Coronary artery (tissue), 2 donors: ENCODE measurements at regions not wholly inside any gene's neighbourhood (a gene's known extent, or its start where the extent isn't known, plus 50 kb on each side); places are given as distances from the start of the nearest gene placed in this dataset.
"Not testable (repeated sequence)": the region's sequence is repeated elsewhere in the genome, so short reads cannot be mapped to it uniquely, and the experiment has no call there.

ENCODE experiments used
- DNase-seq: peaks from one replicate; pipeline ENCODE4 v3.0.0-alpha.2; 2017; ENCODE audit warnings: low spot score
- H3K27ac ChIP-seq, 2 donors: fragments of 200-600 bp; sonication (generic); one replicate each; pipeline ENCODE4 v1.5.1; 2016 to 2019
- H3K4me3 ChIP-seq: fragments of 200-600 bp; sonication (generic); 2 replicates; pipeline ENCODE4 v1.5.1; 2016; ENCODE audit warnings: mild to moderate bottlenecking, moderate library complexity
- CTCF ChIP-seq: fragments of 200-600 bp; sonication (generic); IDR thresholded peaks from one replicate; pipeline ENCODE4 v1.5.1; 2019; ENCODE audit warnings: antibody characterized with exemption

GRCh38 chr2:224222974-224223373, 178.9 kb downstream of the FAM124B start:
- Histone ChIP-seq H3K27ac (no peak overlapping the region), H3K4me3 (no peak overlapping the region)
- no peak for DNase-seq
- TF ChIP-seq CTCF = no peak

- Histone ChIP-seq H3K4me3 (no peak overlapping the region), H3K27ac (no peak overlapping the region)
- DNase-seq = no peak
- TF ChIP-seq CTCF = no peak
These were observed 179.6 kb downstream of the FAM124B start for GRCh38 chr2:224222291-224222690.

- no peak for DNase-seq
These were observed 180.4 kb downstream of the FAM124B start for GRCh38 chr2:224221455-224221913.

GRCh38 chr2:224220586-224221255, 181.2 kb downstream of the FAM124B start:
- no peak for DNase-seq
- TF ChIP-seq CTCF = no peak
- Histone ChIP-seq H3K4me3 (no peak overlapping the region), H3K27ac (no peak overlapping the region)

More at GRCh38 chr2:224221455-224221913, 180.4 kb downstream of the FAM124B start:
- Histone ChIP-seq H3K4me3 (no peak overlapping the region), H3K27ac (peak overlapping the region in 1 of 2 donors; percentile 42)
- no peak for TF ChIP-seq CTCF

GRCh38 chr2:224219781-224220180, 180.7 kb upstream of the SERPINE2 start:
- no peak overlapping the region for H3K27ac ChIP-seq
- no peak for TF ChIP-seq CTCF
- no peak for DNase-seq
- H3K4me3 ChIP-seq = no peak overlapping the region

- TF ChIP-seq CTCF = no peak
These were observed 178.9 kb upstream of the SERPINE2 start for GRCh38 chr2:224217962-224218347.

GRCh38 chr2:224217233-224217961, 178.3 kb upstream of the SERPINE2 start:
- Histone ChIP-seq H3K4me3 (no peak overlapping the region), H3K27ac (no peak overlapping the region)
- DNase-seq = no peak
- TF ChIP-seq CTCF = no peak

More at GRCh38 chr2:224217962-224218347, 178.9 kb upstream of the SERPINE2 start:
- peak overlapping the region in 1 of 2 donors; percentile 11 for H3K27ac ChIP-seq
- no peak for DNase-seq
- no peak overlapping the region for H3K4me3 ChIP-seq

GRCh38 chr2:224215611-224216010, 176.5 kb upstream of the SERPINE2 start:
- not testable (repeated sequence) for H3K27ac ChIP-seq, DNase-seq, H3K4me3 ChIP-seq
